ENCODE measurements at regions not wholly inside any gene's neighbourhood (a gene's known extent, or its start where the extent isn't known, plus 50 kb on each side); places are given as distances from the start of the nearest gene placed in this dataset.

GRCh38 chr3:94596141-94596540, 533.3 kb downstream of the NSUN3 start:
- Histone ChIP-seq H3K27ac (no peak overlapping the region), H3K4me1 (replicated peaks in 1 of 2) (no peaks in the 10 kb centered on the region), H3K9me3 (replicated peaks in 1 of 3) (no peaks in the 10 kb centered on the region), H3K36me3 (replicated peaks in 1 of 2) (no peaks in the 10 kb centered on the region), H3K27me3 (no peaks in the 10 kb centered on the region), H3K4me3 (no peak overlapping the region)
- 82 to 90% (median 86%) methylated on average over 3 of the region's 3 CpGs for WGBS, 4 donors
- intact Hi-C loops (cut with DNase I): no loop called here
- TF ChIP-seq POLR2A (IDR thresholded peaks at IDR 0.05): no peak
- TF ChIP-seq, protein P1, sequence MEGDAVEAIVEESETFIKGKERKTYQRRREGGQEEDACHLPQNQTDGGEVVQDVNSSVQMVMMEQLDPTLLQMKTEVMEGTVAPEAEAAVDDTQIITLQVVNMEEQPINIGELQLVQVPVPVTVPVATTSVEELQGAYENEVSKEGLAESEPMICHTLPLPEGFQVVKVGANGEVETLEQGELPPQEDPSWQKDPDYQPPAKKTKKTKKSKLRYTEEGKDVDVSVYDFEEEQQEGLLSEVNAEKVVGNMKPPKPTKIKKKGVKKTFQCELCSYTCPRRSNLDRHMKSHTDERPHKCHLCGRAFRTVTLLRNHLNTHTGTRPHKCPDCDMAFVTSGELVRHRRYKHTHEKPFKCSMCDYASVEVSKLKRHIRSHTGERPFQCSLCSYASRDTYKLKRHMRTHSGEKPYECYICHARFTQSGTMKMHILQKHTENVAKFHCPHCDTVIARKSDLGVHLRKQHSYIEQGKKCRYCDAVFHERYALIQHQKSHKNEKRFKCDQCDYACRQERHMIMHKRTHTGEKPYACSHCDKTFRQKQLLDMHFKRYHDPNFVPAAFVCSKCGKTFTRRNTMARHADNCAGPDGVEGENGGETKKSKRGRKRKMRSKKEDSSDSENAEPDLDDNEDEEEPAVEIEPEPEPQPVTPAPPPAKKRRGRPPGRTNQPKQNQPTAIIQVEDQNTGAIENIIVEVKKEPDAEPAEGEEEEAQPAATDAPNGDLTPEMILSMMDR (IDR thresholded peaks at IDR 0.05): no peak
- DNase-seq: no peak

DNA sequence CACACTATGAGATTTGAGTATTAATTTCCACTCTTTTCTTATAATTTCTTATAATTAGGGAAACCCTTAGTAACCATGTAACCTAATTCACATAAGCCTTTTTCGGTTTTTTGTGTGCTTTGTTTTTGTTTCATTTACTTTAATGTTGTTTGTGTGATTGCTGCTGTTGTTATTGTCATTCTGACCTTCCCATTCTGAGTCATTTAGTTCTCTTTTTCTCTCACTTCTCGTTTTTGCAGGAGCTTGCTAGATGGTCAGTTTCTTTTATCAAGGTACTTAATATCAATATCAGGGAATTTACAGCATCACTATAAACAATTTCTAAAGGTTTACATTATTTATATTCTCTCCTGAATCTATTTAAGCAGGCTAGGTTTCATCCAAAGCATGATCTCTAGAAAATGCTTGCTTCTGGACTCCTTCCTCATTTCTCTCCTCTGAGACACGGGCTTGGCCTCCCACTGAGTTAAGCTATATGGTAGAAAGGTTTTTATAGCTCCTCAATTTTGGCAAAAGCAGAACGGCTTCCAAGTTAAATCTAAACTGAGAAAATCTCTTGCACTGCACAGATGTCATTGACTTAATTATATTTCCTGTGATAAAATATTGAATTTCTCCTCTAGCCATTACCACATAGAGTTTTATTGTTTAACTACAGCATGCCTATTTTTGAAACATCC, 534.2 kb downstream of the NSUN3 start:
- Histone ChIP-seq H3K36me3 (replicated peaks in 1 of 2) (no peaks in the 10 kb centered on the region), H3K27ac (no peak overlapping the region), H3K4me3 (no peak overlapping the region), H3K4me1 (replicated peaks in 1 of 2) (no peaks in the 10 kb centered on the region), H3K27me3 (no peaks in the 10 kb centered on the region), H3K9me3 (replicated peaks in 1 of 3) (no peaks in the 10 kb centered on the region)
- no peak for DNase-seq
- TF ChIP-seq POLR2A (IDR thresholded peaks at IDR 0.05): no peak
- TF ChIP-seq, protein P1 (IDR thresholded peaks at IDR 0.05): no peak
- intact Hi-C loops (cut with DNase I): no loop called here
- WGBS, 4 donors: 43 to 51% (median 50%) methylated on average over 4 of the region's 4 CpGs

DNA sequence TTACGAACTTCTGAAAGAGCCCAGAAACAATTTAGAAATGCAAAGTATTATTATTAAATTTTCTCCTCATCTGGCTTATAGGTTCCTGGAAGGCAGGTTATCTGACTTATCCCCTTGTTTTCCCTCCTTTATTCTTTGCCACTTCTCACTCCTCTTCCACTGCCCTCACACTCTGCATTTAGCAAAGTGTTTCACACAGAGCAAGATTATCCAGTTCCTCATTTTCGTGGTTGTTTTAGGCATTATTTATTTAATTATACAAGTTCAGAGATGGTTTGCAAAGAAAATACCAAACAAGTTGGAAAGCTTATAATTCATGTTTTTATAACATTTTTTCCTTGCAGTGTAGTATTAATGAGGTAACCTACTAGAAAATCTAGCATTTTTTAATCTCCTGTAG, 544.9 kb downstream of the NSUN3 start:
- H3K27ac ChIP-seq: no peak overlapping the region
- H3K9me3 ChIP-seq (replicated peaks in 1 of 3): no peaks in the 10 kb centered on the region
- no peak overlapping the region for H3K4me3 ChIP-seq
- H3K4me1 ChIP-seq (replicated peaks in 1 of 2): no peaks in the 10 kb centered on the region
- no peak for DNase-seq
- no peaks in the 10 kb centered on the region for H3K36me3 ChIP-seq (replicated peaks in 1 of 2)
- 51 to 83% (median 66%) methylated on average over 2 of the region's 2 CpGs for WGBS, 4 donors
- TF ChIP-seq POLR2A (IDR thresholded peaks at IDR 0.05): no peak
- TF ChIP-seq, protein P1 (IDR thresholded peaks at IDR 0.05): no peak
- no peaks in the 10 kb centered on the region for H3K27me3 ChIP-seq
- intact Hi-C loops (cut with DNase I): no loop called here

DNA sequence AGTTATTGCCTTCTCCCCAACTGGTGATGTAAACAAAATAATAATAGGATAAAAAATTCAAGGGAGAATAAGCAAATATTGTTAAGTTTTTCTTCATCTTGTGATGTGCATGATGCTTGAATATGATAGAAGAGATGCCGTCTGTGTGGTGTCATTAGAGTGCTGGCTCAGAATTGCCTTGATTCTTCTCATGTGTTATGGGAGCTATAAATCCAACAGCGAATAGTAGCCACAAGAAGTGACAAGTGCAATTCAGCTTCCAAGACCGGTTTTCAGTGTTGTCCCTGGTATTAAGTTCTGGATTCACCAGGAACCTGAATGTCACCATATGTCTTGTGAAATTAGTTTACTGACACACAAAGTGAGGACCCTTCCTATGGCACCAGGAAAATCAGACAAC, 547.0 kb downstream of the NSUN3 start:
- Histone ChIP-seq H3K4me1 (replicated peaks in 1 of 2) (no peaks in the 10 kb centered on the region), H3K27ac (no peak overlapping the region), H3K4me3 (no peak overlapping the region), H3K27me3 (no peaks in the 10 kb centered on the region), H3K36me3 (replicated peaks in 1 of 2) (no peaks in the 10 kb centered on the region), H3K9me3 (replicated peaks in 1 of 3) (no peaks in the 10 kb centered on the region)
- no peak for DNase-seq
- intact Hi-C loops (cut with DNase I): no loop called here
- 73 to 79% (median 77%) methylated on average over 3 of the region's 3 CpGs for whole genome bisulfite sequencing, 4 donors
- TF ChIP-seq, protein P1 (IDR thresholded peaks at IDR 0.05): no peak
- TF ChIP-seq POLR2A (IDR thresholded peaks at IDR 0.05): no peak
